ENCODE measurements at regions not wholly inside any gene's neighbourhood (a gene's known extent, or its start where the extent isn't known, plus 50 kb on each side); places are given as distances from the start of the nearest gene placed in this dataset.

DNA sequence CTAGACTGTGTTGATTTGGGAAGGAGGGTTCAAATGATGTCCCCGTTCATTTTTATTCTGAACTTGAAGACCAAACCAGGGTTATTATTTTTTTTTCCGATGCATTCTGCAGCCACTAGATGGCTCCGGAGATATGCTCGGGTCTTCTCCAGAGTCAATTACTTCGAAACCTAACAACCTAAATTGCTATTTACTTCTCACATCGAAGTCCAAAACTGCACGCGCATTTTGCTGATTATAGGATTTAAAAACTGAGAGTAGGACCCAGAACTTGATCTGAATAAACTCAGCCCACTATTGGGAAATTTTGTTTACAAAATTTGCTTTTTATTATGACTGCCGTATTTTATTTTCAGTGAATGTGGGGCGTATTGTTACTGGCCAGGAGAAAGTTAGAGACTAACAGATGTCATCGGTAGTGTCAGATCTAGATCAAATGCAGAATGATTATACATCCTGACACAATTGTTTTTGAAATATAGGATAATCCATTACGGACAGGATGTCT lies 263.8 kb downstream of the HS3ST3A1 start:
- Histone ChIP-seq H3K4me3 (ENCODE audit: low read length) (no peak overlapping the region), H3K9me3 (ENCODE audit: control insufficient read depth, insufficient read depth, low read length) (no peaks in the 10 kb centered on the region), H3K27me3 (ENCODE audit: control insufficient read depth, insufficient read depth, low read length) (no peaks in the 10 kb centered on the region), H3K36me3 (ENCODE audit: control insufficient read depth, insufficient read depth, low read length) (no peaks in the 10 kb centered on the region), H3K27ac (ENCODE audit: low read length) (no peak overlapping the region), H3K4me1 (ENCODE audit: control insufficient read depth, insufficient read depth, low read length) (no peaks in the 10 kb centered on the region)
- no CpG with 5 or more reads among the region's 12 CpGs for WGBS (ENCODE audit: insufficient coverage, insufficient read length)
- DNase-seq (ENCODE audit: low read depth, low spot score) = no peak

GRCh38 chr17:13337151-13337550 lies 264.6 kb downstream of the HS3ST3A1 start:
- Histone ChIP-seq H3K4me1 (ENCODE audit: control insufficient read depth, insufficient read depth, low read length) (no peaks in the 10 kb centered on the region), H3K4me3 (ENCODE audit: low read length) (no peak overlapping the region), H3K36me3 (ENCODE audit: control insufficient read depth, insufficient read depth, low read length) (no peaks in the 10 kb centered on the region), H3K9me3 (ENCODE audit: control insufficient read depth, insufficient read depth, low read length) (no peaks in the 10 kb centered on the region), H3K27ac (ENCODE audit: low read length) (no peak overlapping the region), H3K27me3 (ENCODE audit: control insufficient read depth, insufficient read depth, low read length) (no peaks in the 10 kb centered on the region)
- no CpG with 5 or more reads among the region's 5 CpGs for WGBS (ENCODE audit: insufficient coverage, insufficient read length)
- DNase-seq (ENCODE audit: low read depth, low spot score) = no peak

DNA sequence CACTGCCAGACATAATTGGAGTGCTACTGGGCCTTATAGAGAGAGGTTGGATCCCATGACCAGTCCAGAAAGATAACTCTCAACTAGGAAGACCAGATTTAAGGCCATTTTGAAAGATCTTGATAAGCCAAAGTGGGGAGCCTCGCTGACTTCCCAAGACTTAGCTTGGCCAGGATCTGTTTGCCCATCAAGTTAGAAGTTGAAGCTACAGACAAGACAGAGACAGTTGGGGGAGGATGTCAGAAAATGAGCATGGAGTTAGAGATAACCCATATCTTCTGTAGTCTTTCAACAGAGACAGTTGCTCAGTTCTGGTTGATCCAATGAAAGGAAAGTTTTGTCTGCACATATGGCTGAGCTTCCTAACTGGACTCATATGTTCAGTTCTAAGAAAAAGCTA lies 267.4 kb downstream of the HS3ST3A1 start:
- Histone ChIP-seq H3K27me3 (ENCODE audit: control insufficient read depth, insufficient read depth, low read length) (no peaks in the 10 kb centered on the region), H3K9me3 (ENCODE audit: control insufficient read depth, insufficient read depth, low read length) (no peaks in the 10 kb centered on the region)
- no CpG with 5 or more reads among the region's 1 CpG for WGBS (ENCODE audit: insufficient coverage, insufficient read length)

DNA sequence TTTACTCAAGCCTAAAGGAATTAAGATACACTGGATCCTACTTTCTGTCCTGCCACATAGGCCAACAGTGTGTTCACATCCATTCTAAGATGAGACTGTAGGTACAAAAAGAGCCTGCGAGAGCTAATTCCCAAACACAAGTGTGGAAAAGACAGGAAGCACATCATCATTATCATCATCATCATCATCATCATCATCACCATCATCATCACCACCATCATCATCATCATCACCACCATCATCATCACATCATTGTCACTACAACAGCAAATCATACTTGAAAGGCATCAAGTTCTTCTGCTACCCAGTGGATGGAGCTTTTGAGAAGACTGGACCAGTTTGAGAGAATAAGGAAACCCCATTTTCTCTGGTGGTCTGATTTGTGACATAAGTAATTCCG lies 268.1 kb downstream of the HS3ST3A1 start:
- WGBS (ENCODE audit: insufficient coverage, insufficient read length) = no CpG with 5 or more reads among the region's 2 CpGs
- no peaks in the 10 kb centered on the region for H3K4me1 ChIP-seq (ENCODE audit: control insufficient read depth, insufficient read depth, low read length)

More for the DNA sequence above, 267.4 kb downstream of the HS3ST3A1 start:
- H3K27ac ChIP-seq (ENCODE audit: low read length) = no peak overlapping the region
- no peaks in the 10 kb centered on the region for H3K4me1 ChIP-seq (ENCODE audit: control insufficient read depth, insufficient read depth, low read length)
- no peak for DNase-seq (ENCODE audit: low read depth, low spot score)
- no peaks in the 10 kb centered on the region for H3K36me3 ChIP-seq (ENCODE audit: control insufficient read depth, insufficient read depth, low read length)
- H3K4me3 ChIP-seq (ENCODE audit: low read length) = no peak overlapping the region

GRCh38 chr17:13332207-13332606 lies 269.5 kb downstream of the HS3ST3A1 start:
- no peaks in the 10 kb centered on the region for H3K36me3 ChIP-seq (ENCODE audit: control insufficient read depth, insufficient read depth, low read length)
- DNase-seq (ENCODE audit: low read depth, low spot score) = no peak
- H3K4me1 ChIP-seq (ENCODE audit: control insufficient read depth, insufficient read depth, low read length) = no peaks in the 10 kb centered on the region
- H3K4me3 ChIP-seq (ENCODE audit: low read length) = no peak overlapping the region
- H3K9me3 ChIP-seq (ENCODE audit: control insufficient read depth, insufficient read depth, low read length) = no peaks in the 10 kb centered on the region
- no CpG with 5 or more reads among the region's 2 CpGs for WGBS (ENCODE audit: insufficient coverage, insufficient read length)
- H3K27ac ChIP-seq (ENCODE audit: low read length) = no peak overlapping the region
- no peaks in the 10 kb centered on the region for H3K27me3 ChIP-seq (ENCODE audit: control insufficient read depth, insufficient read depth, low read length)

More for the DNA sequence above, 268.1 kb downstream of the HS3ST3A1 start:
- Histone ChIP-seq H3K4me3 (ENCODE audit: low read length) (no peak overlapping the region), H3K36me3 (ENCODE audit: control insufficient read depth, insufficient read depth, low read length) (no peaks in the 10 kb centered on the region), H3K27me3 (ENCODE audit: control insufficient read depth, insufficient read depth, low read length) (no peaks in the 10 kb centered on the region), H3K9me3 (ENCODE audit: control insufficient read depth, insufficient read depth, low read length) (no peaks in the 10 kb centered on the region), H3K27ac (ENCODE audit: low read length) (no peak overlapping the region)
- DNase-seq (ENCODE audit: low read depth, low spot score) = no peak

GRCh38 chr17:13329421-13329820 lies 272.3 kb downstream of the HS3ST3A1 start:
- H3K9me3 ChIP-seq (ENCODE audit: control insufficient read depth, insufficient read depth, low read length) = no peaks in the 10 kb centered on the region
- no peak overlapping the region for H3K27ac ChIP-seq (ENCODE audit: low read length)
- DNase-seq (ENCODE audit: low read depth, low spot score) = no peak
- no peaks in the 10 kb centered on the region for H3K36me3 ChIP-seq (ENCODE audit: control insufficient read depth, insufficient read depth, low read length)
- no peaks in the 10 kb centered on the region for H3K27me3 ChIP-seq (ENCODE audit: control insufficient read depth, insufficient read depth, low read length)
- H3K4me3 ChIP-seq (ENCODE audit: low read length) = no peak overlapping the region
- no CpG with 5 or more reads among the region's 3 CpGs for WGBS (ENCODE audit: insufficient coverage, insufficient read length)
- no peaks in the 10 kb centered on the region for H3K4me1 ChIP-seq (ENCODE audit: control insufficient read depth, insufficient read depth, low read length)

DNA sequence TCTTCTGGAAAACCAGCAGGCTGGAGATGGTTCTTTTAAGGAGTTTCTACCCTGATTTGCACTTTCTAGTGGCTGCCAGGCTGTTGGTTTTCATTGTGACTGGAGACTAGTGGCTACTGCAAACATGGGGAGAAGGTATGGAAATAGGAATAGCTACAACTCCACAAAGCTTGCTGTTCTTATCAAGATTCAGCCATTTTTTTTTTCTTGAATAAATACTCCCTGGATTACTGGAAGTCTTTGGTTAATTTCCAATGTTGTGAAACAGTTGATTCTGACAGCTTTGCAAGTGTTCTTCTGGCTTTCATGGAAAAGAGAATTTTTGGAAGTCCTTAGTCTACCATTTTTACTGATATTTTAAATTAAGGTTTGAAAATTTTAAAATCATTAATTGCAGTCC lies 277.7 kb downstream of the HS3ST3A1 start:
- H3K4me1 ChIP-seq (ENCODE audit: control insufficient read depth, insufficient read depth, low read length) = no peaks in the 10 kb centered on the region
- H3K27ac ChIP-seq (ENCODE audit: low read length) = no peak overlapping the region
- H3K27me3 ChIP-seq (ENCODE audit: control insufficient read depth, insufficient read depth, low read length) = no peaks in the 10 kb centered on the region
- no peaks in the 10 kb centered on the region for H3K36me3 ChIP-seq (ENCODE audit: control insufficient read depth, insufficient read depth, low read length)
- DNase-seq (ENCODE audit: low read depth, low spot score) = no peak
- no peaks in the 10 kb centered on the region for H3K9me3 ChIP-seq (ENCODE audit: control insufficient read depth, insufficient read depth, low read length)
- H3K4me3 ChIP-seq (ENCODE audit: low read length) = no peak overlapping the region

GRCh38 chr17:13321951-13322701 lies 279.6 kb downstream of the HS3ST3A1 start:
- Histone ChIP-seq H3K27me3 (ENCODE audit: control insufficient read depth, insufficient read depth, low read length) (no peaks in the 10 kb centered on the region), H3K4me1 (ENCODE audit: control insufficient read depth, insufficient read depth, low read length) (no peaks in the 10 kb centered on the region), H3K27ac (ENCODE audit: low read length) (no peak overlapping the region), H3K9me3 (ENCODE audit: control insufficient read depth, insufficient read depth, low read length) (no peaks in the 10 kb centered on the region), H3K36me3 (ENCODE audit: control insufficient read depth, insufficient read depth, low read length) (no peaks in the 10 kb centered on the region), H3K4me3 (ENCODE audit: low read length) (no peak overlapping the region)
- DNase-seq (ENCODE audit: low read depth, low spot score) = no peak
- no CpG with 5 or more reads among the region's 3 CpGs for WGBS (ENCODE audit: insufficient coverage, insufficient read length)

DNA sequence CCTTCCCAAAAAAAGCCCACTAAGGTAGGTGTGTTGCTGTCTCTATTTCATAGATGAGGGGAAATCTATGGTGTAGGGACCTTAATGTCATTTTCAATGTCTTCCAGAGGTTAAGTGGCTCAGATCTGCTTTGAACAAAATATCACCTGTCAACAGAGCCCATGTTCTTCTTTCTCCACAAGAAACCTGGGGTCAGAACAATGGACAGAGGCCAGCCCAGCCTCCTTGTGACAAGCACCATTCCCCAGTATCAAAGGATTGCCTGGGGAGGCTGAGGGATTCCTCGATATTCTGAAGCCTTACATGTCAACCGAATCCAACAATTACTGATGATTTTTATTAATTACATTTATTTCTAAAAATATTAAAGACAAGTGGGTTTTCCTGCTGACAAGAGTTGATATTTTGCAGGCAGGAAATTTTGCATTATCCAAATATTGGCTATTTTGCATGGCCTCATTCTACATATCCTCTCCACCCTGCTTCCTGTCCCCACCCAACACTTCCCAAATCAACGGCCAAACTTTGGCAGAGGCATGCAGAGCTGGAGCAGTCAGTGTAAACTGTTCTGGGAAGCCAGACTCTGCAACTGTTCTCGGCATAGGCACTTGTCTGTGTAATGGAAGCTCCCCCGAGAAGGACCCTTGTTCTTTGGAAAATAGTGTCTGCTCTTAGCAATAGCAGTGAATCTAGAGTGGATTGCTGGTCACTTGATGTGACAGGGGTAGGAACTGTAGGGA lies 281.5 kb downstream of the HS3ST3A1 start:
- Histone ChIP-seq H3K4me3 (ENCODE audit: low read length) (no peak overlapping the region), H3K4me1 (ENCODE audit: control insufficient read depth, insufficient read depth, low read length) (no peaks in the 10 kb centered on the region), H3K9me3 (ENCODE audit: control insufficient read depth, insufficient read depth, low read length) (no peaks in the 10 kb centered on the region), H3K27me3 (ENCODE audit: control insufficient read depth, insufficient read depth, low read length) (no peaks in the 10 kb centered on the region), H3K36me3 (ENCODE audit: control insufficient read depth, insufficient read depth, low read length) (no peaks in the 10 kb centered on the region), H3K27ac (ENCODE audit: low read length) (no peak overlapping the region)
- no CpG with 5 or more reads among the region's 5 CpGs for WGBS (ENCODE audit: insufficient coverage, insufficient read length)
- DNase-seq (ENCODE audit: low read depth, low spot score) = no peak

- no peaks in the 10 kb centered on the region for H3K4me1 ChIP-seq (ENCODE audit: control insufficient read depth, insufficient read depth, low read length)
- no peaks in the 10 kb centered on the region for H3K36me3 ChIP-seq (ENCODE audit: control insufficient read depth, insufficient read depth, low read length)
- no peak overlapping the region for H3K27ac ChIP-seq (ENCODE audit: low read length)
- H3K9me3 ChIP-seq (ENCODE audit: control insufficient read depth, insufficient read depth, low read length) = no peaks in the 10 kb centered on the region
- no peaks in the 10 kb centered on the region for H3K27me3 ChIP-seq (ENCODE audit: control insufficient read depth, insufficient read depth, low read length)
- no CpG with 5 or more reads among the region's 1 CpG for WGBS (ENCODE audit: insufficient coverage, insufficient read length)
- H3K4me3 ChIP-seq (ENCODE audit: low read length) = no peak overlapping the region
- no peak for DNase-seq (ENCODE audit: low read depth, low spot score)
Observed at GRCh38 chr17:13316657-13317056, 285.1 kb downstream of the HS3ST3A1 start.

Data from iPS DF 6.9 (cell line).